Heart left ventricle (tissue), 16 donors: ENCODE measurements at regions not wholly inside any gene's neighbourhood (a gene's known extent, or its start where the extent isn't known, plus 50 kb on each side); places are given as distances from the start of the nearest gene placed in this dataset.

ENCODE experiments used
- ATAC-seq, 4 donors: fragments of 200-7000 bp; cut with Tn5 transposase; one replicate each; pipeline ENCODE4 v1.9.1; 2020 to 2022; ENCODE audit warnings: moderate library complexity in 4 of 4, mild to moderate bottlenecking in 3 of 4, moderate number of reproducible peaks in 1 of 4
- DNase-seq, 5 donors: peaks; one replicate each; pipeline ENCODE4 v3.0.0-alpha.2; 2020
- H3K27ac ChIP-seq, 12 donors: fragments of 200-600 bp; sonication (generic) in 4 of 12; one replicate each; pipeline versions ENCODE4 v1.5.0 to v1.8.0; 2016 to 2022; ENCODE audit warnings: mild to moderate bottlenecking in 2 of 12
- H3K27me3 ChIP-seq, 9 donors: fragments of 200-600 bp; sonication (generic) in 2 of 9; one replicate each; pipeline versions ENCODE4 v1.5.1 to v1.8.0; 2016 to 2022; ENCODE audit warnings: mild to moderate bottlenecking in 3 of 9
- H3K36me3 ChIP-seq, 9 donors: fragments of 200-600 bp; sonication (generic) in 2 of 9; one replicate each; pipeline versions ENCODE4 v1.5.0 to v1.8.0; 2018 to 2022; ENCODE audit warnings: mild to moderate bottlenecking in 2 of 9
- H3K4me1 ChIP-seq, 12 donors: fragments of 200-600 bp; sonication (generic) in 4 of 12; one replicate each; pipeline versions ENCODE4 v1.5.0 to v1.8.0; 2016 to 2022; ENCODE audit warnings: mild to moderate bottlenecking in 3 of 12
- H3K4me3 ChIP-seq, 12 donors: fragments of 200-600 bp; sonication (generic) in 4 of 12; one replicate each; pipeline versions ENCODE4 v1.5.0 to v1.8.0; 2017 to 2022; ENCODE audit warnings: mild to moderate bottlenecking in 9 of 12, moderate library complexity in 4 of 12
- H3K9me3 ChIP-seq, 12 donors: fragments of 200-600 bp; sonication (generic) in 4 of 12; one replicate each; pipeline versions ENCODE4 v1.5.0 to v1.8.0; 2016 to 2022; ENCODE audit warnings: mild to moderate bottlenecking in 1 of 12
- CTCF ChIP-seq, 12 donors: fragments of 200-600 bp; sonication (generic) in 4 of 12; IDR thresholded peaks; one replicate each; pipeline versions ENCODE4 v1.5.0 to v1.8.0; 2018 to 2022; ENCODE audit warnings: antibody characterized with exemption in 12 of 12, mild to moderate bottlenecking in 5 of 12
- POLR2A ChIP-seq, 2 donors: fragments of 450-650 bp; IDR thresholded peaks; one replicate each; pipeline ENCODE4 v1.6.1; 2017; ENCODE audit warnings: antibody characterized with exemption in 2 of 2, mild to moderate bottlenecking in 2 of 2, moderate library complexity in 2 of 2
- WGBS, 4 donors: extraction: QIAGEN DNeasy Blood & Tissue Kit in 2 of 4; methylation state at CpG; one replicate each; pipeline versions ENCODE4 v1.1.5 to v1.1.7; 2013 to 2018; 5-methylcytosine and 5-hydroxymethylcytosine counted together
- intact Hi-C, 10 donors: fragments of 100-400 bp; cut with DNase I; formaldehyde crosslinking; loops; one replicate each; pipeline versions ENCODE4 v1.11.1 to v1.14.2; 2022
- donor health status: ischemic (EF 13 %, LVEDD 7.1; RV severe dilation, severe dysfunction).
- donor health status: healthy with polysubstance abuse.
- donor health status: DM: no; HTN: yes; CAD: no.
- donor health status: DM: no; HTN: no; CAD: no.
- donor health status: ischemic (EF 25% LVEDD 6.9; RV normal size, moderate dysfunction).
- donor health status: ischemic (EF 25% LVEDD 5.7; RV mildly dilated, moderate dysfunction).
- donor health status: healthy.
- donor health status: DM: yes; HTN: yes; CAD: no.
- donor health status: ischemic (EF 35%, LVEDD 5.7; RV mildly dilated, moderate dysfunction).
- donor health status: nonischemic (EF 11% LVEDD 7.7; RV severe dilation, severe dysfunction).
- donor health status: DM: yes; HTN: yes; CAD: no.
- donor health status: PGD.
- donor health status: ischemic (EF 29% LVEDD 5.4; RV normal size, mild dysfunction).
- donor health status: nonischemic (EF 23%, LVEDD 6.1; RV moderate dilation, normal function).

- no peak overlapping the region for H3K27ac ChIP-seq
- 96 to 98% (median 98%) methylated on average over 3 of the region's 3 CpGs for WGBS, 4 donors
- no peak for ATAC-seq
- intact Hi-C loops: no loop called here
- DNase-seq: no peak
- H3K27me3 ChIP-seq: no peaks in the 10 kb centered on the region
- TF ChIP-seq CTCF (IDR thresholded peaks at IDR 0.05) (no peak), POLR2A (IDR thresholded peaks at IDR 0.05) (no peak)
- peaks cover 0 to 25% (median 16%) of the 10 kb centered on the region in 12 donors for H3K4me1 ChIP-seq
- no peaks in the 10 kb centered on the region for H3K9me3 ChIP-seq
- no peak overlapping the region for H3K4me3 ChIP-seq
- H3K36me3 ChIP-seq: no peaks in the 10 kb centered on the region
Observed at GRCh38 chr1:56031001-56031400, 548.4 kb downstream of the PLPP3 start.

GRCh38 chr1:56029319-56030003, 549.9 kb downstream of the PLPP3 start:
- DNase-seq: no peak

GRCh38 chr1:56028911-56029310, 550.5 kb downstream of the PLPP3 start:
- intact Hi-C loops: no loop called here
- Histone ChIP-seq H3K27ac (no peak overlapping the region), H3K4me1 (peaks cover 0 to 10% (median 3%) of the 10 kb centered on the region in 12 donors), H3K4me3 (no peak overlapping the region), H3K36me3 (no peaks in the 10 kb centered on the region), H3K9me3 (no peaks in the 10 kb centered on the region), H3K27me3 (no peaks in the 10 kb centered on the region)
- DNase-seq (no peak), ATAC-seq (no peak)
- WGBS, 4 donors: 76 to 85% (median 83%) methylated on average over 1 of the region's 1 CpG
- no peak for TF ChIP-seq CTCF (IDR thresholded peaks at IDR 0.05)

More at GRCh38 chr1:56029319-56030003, 549.9 kb downstream of the PLPP3 start:
- Histone ChIP-seq H3K36me3 (no peaks in the 10 kb centered on the region), H3K9me3 (no peaks in the 10 kb centered on the region), H3K4me3 (no peak overlapping the region), H3K4me1 (peaks cover 0 to 15% (median 7%) of the 10 kb centered on the region in 12 donors), H3K27ac (no peak overlapping the region), H3K27me3 (no peaks in the 10 kb centered on the region)
- intact Hi-C loops: no loop called here
- 56 to 70% (median 61%) methylated on average over 4 of the region's 4 CpGs for WGBS, 4 donors
- TF ChIP-seq CTCF (IDR thresholded peaks at IDR 0.05): no peak
- TF ChIP-seq POLR2A (IDR thresholded peaks at IDR 0.05): no peak
- ATAC-seq: no peak

GRCh38 chr1:56028244-56028643, 551.1 kb downstream of the PLPP3 start:
- WGBS, 4 donors: 91 to 95% (median 93%) methylated on average over 1 of the region's 1 CpG
- no peaks in the 10 kb centered on the region for H3K9me3 ChIP-seq
- H3K4me1 ChIP-seq: peaks cover 0 to 3% (median 0%) of the 10 kb centered on the region in 12 donors
- intact Hi-C loops: no loop called here
- ATAC-seq (no peak), DNase-seq (no peak)
- TF ChIP-seq POLR2A (IDR thresholded peaks at IDR 0.05) (no peak), CTCF (IDR thresholded peaks at IDR 0.05) (no peak)
- no peak overlapping the region for H3K27ac ChIP-seq
- H3K4me3 ChIP-seq: no peak overlapping the region
- no peaks in the 10 kb centered on the region for H3K27me3 ChIP-seq
- H3K36me3 ChIP-seq: no peaks in the 10 kb centered on the region
